ENCODE measurements at regions not wholly inside any gene's neighbourhood (a gene's known extent, or its start where the extent isn't known, plus 50 kb on each side); places are given as distances from the start of the nearest gene placed in this dataset.

DNA sequence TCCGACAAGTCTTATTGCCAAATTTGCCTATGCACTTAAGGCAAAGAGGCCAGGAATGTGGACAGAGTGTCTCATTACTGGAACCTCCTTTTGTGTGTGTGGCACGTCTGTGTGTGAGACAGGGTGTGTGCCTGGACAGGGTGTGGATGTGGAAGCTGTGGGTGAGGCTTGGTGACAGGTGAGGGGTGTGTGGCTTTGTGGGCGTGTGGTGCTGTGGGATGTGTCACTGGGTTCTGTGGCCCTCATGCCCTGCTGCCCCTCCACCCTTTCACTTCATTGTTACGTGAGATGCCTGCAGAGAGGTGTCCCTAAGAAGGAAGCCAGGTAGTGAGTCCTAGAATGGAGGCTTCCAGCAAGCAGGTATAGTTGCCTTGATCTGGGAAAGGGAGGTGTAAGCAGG lies 244.0 kb upstream of the CHRNA7 start:
- TF ChIP-seq POLR2A (IDR thresholded peaks at IDR 0.05) = no peak
- TF ChIP-seq, protein P1, sequence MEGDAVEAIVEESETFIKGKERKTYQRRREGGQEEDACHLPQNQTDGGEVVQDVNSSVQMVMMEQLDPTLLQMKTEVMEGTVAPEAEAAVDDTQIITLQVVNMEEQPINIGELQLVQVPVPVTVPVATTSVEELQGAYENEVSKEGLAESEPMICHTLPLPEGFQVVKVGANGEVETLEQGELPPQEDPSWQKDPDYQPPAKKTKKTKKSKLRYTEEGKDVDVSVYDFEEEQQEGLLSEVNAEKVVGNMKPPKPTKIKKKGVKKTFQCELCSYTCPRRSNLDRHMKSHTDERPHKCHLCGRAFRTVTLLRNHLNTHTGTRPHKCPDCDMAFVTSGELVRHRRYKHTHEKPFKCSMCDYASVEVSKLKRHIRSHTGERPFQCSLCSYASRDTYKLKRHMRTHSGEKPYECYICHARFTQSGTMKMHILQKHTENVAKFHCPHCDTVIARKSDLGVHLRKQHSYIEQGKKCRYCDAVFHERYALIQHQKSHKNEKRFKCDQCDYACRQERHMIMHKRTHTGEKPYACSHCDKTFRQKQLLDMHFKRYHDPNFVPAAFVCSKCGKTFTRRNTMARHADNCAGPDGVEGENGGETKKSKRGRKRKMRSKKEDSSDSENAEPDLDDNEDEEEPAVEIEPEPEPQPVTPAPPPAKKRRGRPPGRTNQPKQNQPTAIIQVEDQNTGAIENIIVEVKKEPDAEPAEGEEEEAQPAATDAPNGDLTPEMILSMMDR (IDR thresholded peaks at IDR 0.05) = no peak
- TF ChIP-seq POLR2AphosphoS5 (IDR thresholded peaks at IDR 0.05) = no peak

Data from prostate gland (tissue), 2 donors.